ENCODE measurements at regions not wholly inside any gene's neighbourhood (a gene's known extent, or its start where the extent isn't known, plus 50 kb on each side); places are given as distances from the start of the nearest gene placed in this dataset.

DNA sequence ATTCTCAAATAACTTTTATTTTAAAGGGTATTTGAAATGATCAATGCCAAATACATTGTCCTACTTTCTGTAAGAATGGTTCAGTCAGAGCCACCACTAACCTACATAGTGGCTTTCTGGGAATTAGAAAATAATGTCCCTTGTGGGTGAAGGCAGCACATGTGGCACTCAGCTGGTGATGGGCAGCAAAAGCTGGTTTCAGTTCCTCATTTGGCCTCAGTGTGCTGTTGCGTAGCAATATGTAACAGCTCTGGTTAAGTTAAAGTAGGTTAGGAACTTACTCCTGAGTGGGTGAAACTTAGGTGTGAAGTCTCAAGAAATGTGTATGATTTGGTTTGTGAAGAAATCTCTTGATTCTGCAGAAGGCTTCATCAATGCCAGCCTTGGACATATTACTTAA, 99.6 kb upstream of the SPEF2 start:
- no peak overlapping the region for H3K4me3 ChIP-seq (ENCODE audit: insufficient read depth, low read depth, low read length, poor library complexity, severe bottlenecking)
- no peak overlapping the region for H3K27ac ChIP-seq (ENCODE audit: insufficient read depth, low read length, poor library complexity, severe bottlenecking)
- no peaks in the 10 kb centered on the region for H3K9me3 ChIP-seq (ENCODE audit: control insufficient read depth, low read length)
- no peaks in the 10 kb centered on the region for H3K4me1 ChIP-seq (ENCODE audit: control insufficient read depth, insufficient read depth, low read length, poor library complexity, severe bottlenecking)
- H3K36me3 ChIP-seq (ENCODE audit: control insufficient read depth, insufficient read depth, low read length): no peaks in the 10 kb centered on the region
- DNase-seq: no peak
- H3K27me3 ChIP-seq (replicated peaks; ENCODE audit: control insufficient read depth, insufficient read depth, low read length, poor library complexity, severe bottlenecking): no peaks in the 10 kb centered on the region

DNA sequence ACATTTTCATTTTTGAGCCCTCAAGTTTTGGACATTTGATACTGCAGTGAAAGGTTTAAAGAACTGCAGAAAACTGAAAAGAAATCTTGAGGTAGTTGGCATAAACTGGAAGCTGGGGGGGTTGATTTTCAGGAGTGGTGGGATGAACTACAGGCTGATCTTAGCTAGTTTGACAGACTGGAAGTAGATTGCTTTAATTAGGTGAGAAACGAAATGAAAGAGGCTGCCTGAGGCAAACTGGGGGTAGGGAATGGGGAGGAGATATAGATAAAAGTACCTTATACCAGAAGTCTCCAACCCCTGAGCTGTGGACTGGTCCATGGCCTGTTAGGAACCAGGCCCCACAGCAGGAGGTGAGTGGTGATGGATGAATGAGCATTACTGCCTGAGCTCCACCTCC, 101.4 kb upstream of the SPEF2 start:
- H3K27me3 ChIP-seq (replicated peaks; ENCODE audit: control insufficient read depth, insufficient read depth, low read length, poor library complexity, severe bottlenecking): no peaks in the 10 kb centered on the region
- H3K9me3 ChIP-seq (ENCODE audit: control insufficient read depth, low read length): no peaks in the 10 kb centered on the region
- no peaks in the 10 kb centered on the region for H3K4me1 ChIP-seq (ENCODE audit: control insufficient read depth, insufficient read depth, low read length, poor library complexity, severe bottlenecking)
- no peaks in the 10 kb centered on the region for H3K36me3 ChIP-seq (ENCODE audit: control insufficient read depth, insufficient read depth, low read length)
- H3K27ac ChIP-seq (ENCODE audit: insufficient read depth, low read length, poor library complexity, severe bottlenecking): no peak overlapping the region
- no peak for DNase-seq
- no peak overlapping the region for H3K4me3 ChIP-seq (ENCODE audit: insufficient read depth, low read depth, low read length, poor library complexity, severe bottlenecking)

- no peaks in the 10 kb centered on the region for H3K36me3 ChIP-seq (ENCODE audit: control insufficient read depth, insufficient read depth, low read length)
- no peaks in the 10 kb centered on the region for H3K9me3 ChIP-seq (ENCODE audit: control insufficient read depth, low read length)
- no peak overlapping the region for H3K27ac ChIP-seq (ENCODE audit: insufficient read depth, low read length, poor library complexity, severe bottlenecking)
- H3K27me3 ChIP-seq (replicated peaks; ENCODE audit: control insufficient read depth, insufficient read depth, low read length, poor library complexity, severe bottlenecking): no peaks in the 10 kb centered on the region
- DNase-seq: no peak
- H3K4me3 ChIP-seq (ENCODE audit: insufficient read depth, low read depth, low read length, poor library complexity, severe bottlenecking): no peak overlapping the region
- no peaks in the 10 kb centered on the region for H3K4me1 ChIP-seq (ENCODE audit: control insufficient read depth, insufficient read depth, low read length, poor library complexity, severe bottlenecking)
These were observed 104.1 kb upstream of the SPEF2 start for GRCh38 chr5:35513612-35514011.

- H3K4me3 ChIP-seq (ENCODE audit: insufficient read depth, low read depth, low read length, poor library complexity, severe bottlenecking): no peak overlapping the region
- no peaks in the 10 kb centered on the region for H3K4me1 ChIP-seq (ENCODE audit: control insufficient read depth, insufficient read depth, low read length, poor library complexity, severe bottlenecking)
- H3K27me3 ChIP-seq (replicated peaks; ENCODE audit: control insufficient read depth, insufficient read depth, low read length, poor library complexity, severe bottlenecking): no peaks in the 10 kb centered on the region
- no peaks in the 10 kb centered on the region for H3K9me3 ChIP-seq (ENCODE audit: control insufficient read depth, low read length)
- DNase-seq: no peak
- no peak overlapping the region for H3K27ac ChIP-seq (ENCODE audit: insufficient read depth, low read length, poor library complexity, severe bottlenecking)
- H3K36me3 ChIP-seq (ENCODE audit: control insufficient read depth, insufficient read depth, low read length): no peaks in the 10 kb centered on the region
These were observed 115.5 kb upstream of the SPEF2 start for GRCh38 chr5:35502206-35502605.

DNA sequence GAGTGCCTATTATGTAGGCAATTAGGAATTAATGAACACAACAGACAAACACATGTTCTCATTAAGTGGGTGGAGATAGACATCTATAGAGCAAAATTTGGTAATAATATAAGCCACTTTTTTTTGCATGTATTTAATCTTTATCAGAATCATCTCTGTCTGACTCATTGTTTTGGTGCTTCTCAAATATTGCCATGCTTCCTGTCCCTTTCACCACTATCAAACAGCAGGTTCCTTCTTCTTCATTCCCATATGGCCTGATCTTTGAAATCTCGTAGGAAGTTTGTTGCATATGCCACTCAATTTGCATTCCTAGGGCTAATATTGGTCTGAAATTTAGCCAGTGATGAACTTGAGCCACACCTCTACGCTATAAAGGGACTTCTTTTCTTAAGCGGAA, 128.9 kb upstream of the SPEF2 start:
- no peak overlapping the region for H3K27ac ChIP-seq (ENCODE audit: insufficient read depth, low read length, poor library complexity, severe bottlenecking)
- no peak overlapping the region for H3K4me3 ChIP-seq (ENCODE audit: insufficient read depth, low read depth, low read length, poor library complexity, severe bottlenecking)
- no peaks in the 10 kb centered on the region for H3K4me1 ChIP-seq (ENCODE audit: control insufficient read depth, insufficient read depth, low read length, poor library complexity, severe bottlenecking)
- peaks cover 3% of the 10 kb centered on the region for H3K27me3 ChIP-seq (replicated peaks; ENCODE audit: control insufficient read depth, insufficient read depth, low read length, poor library complexity, severe bottlenecking)
- no peak for DNase-seq
- H3K36me3 ChIP-seq (ENCODE audit: control insufficient read depth, insufficient read depth, low read length): no peaks in the 10 kb centered on the region
- no peaks in the 10 kb centered on the region for H3K9me3 ChIP-seq (ENCODE audit: control insufficient read depth, low read length)

- no peak overlapping the region for H3K27ac ChIP-seq (ENCODE audit: insufficient read depth, low read length, poor library complexity, severe bottlenecking)
- H3K4me3 ChIP-seq (ENCODE audit: insufficient read depth, low read depth, low read length, poor library complexity, severe bottlenecking): no peak overlapping the region
- DNase-seq: no peak
- no peaks in the 10 kb centered on the region for H3K4me1 ChIP-seq (ENCODE audit: control insufficient read depth, insufficient read depth, low read length, poor library complexity, severe bottlenecking)
- H3K9me3 ChIP-seq (ENCODE audit: control insufficient read depth, low read length): no peaks in the 10 kb centered on the region
- no peaks in the 10 kb centered on the region for H3K36me3 ChIP-seq (ENCODE audit: control insufficient read depth, insufficient read depth, low read length)
- H3K27me3 ChIP-seq (replicated peaks; ENCODE audit: control insufficient read depth, insufficient read depth, low read length, poor library complexity, severe bottlenecking): no peaks in the 10 kb centered on the region
These were observed 129.6 kb upstream of the SPEF2 start for GRCh38 chr5:35488055-35488454.

DNA sequence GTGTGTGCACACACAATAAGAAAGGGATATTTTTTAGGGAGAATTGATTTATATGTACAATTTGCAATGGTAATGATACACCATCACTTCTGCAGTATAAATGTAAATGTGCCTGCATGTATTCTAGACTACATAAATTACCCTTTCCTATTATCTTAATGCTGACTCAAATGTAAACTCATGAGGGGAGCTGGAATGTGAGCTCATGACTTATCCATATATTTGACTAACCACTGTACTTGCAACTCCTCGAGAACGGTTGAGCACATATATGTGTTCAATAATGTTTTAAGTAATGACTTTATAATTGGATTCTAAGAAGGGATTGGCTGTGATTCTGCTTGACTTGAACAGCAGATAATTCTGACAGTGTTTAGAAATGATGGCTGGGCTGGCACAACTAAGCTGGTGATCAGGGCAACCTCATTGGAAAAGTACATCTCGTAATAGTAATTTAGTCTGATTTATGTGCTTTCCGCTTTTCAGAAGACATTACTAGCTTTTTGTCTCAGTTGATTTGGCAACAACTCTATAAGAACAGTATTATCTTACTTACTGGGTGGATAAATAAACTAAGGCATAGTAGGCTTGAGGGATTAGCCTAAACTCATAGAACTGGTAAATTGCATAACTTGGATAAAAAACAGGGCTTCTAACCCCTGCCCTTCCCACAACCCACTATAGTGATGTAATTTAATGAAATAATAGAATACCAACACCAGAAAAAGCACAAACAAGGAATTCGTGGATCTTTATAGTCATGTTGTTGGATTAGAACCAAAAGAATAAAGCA, 130.2 kb upstream of the SPEF2 start:
- DNase-seq: no peak
- no peak overlapping the region for H3K4me3 ChIP-seq (ENCODE audit: insufficient read depth, low read depth, low read length, poor library complexity, severe bottlenecking)
- no peaks in the 10 kb centered on the region for H3K4me1 ChIP-seq (ENCODE audit: control insufficient read depth, insufficient read depth, low read length, poor library complexity, severe bottlenecking)
- no peak overlapping the region for H3K27ac ChIP-seq (ENCODE audit: insufficient read depth, low read length, poor library complexity, severe bottlenecking)
- H3K36me3 ChIP-seq (ENCODE audit: control insufficient read depth, insufficient read depth, low read length): no peaks in the 10 kb centered on the region
- no peaks in the 10 kb centered on the region for H3K9me3 ChIP-seq (ENCODE audit: control insufficient read depth, low read length)
- H3K27me3 ChIP-seq (replicated peaks; ENCODE audit: control insufficient read depth, insufficient read depth, low read length, poor library complexity, severe bottlenecking): no peaks in the 10 kb centered on the region

- H3K4me1 ChIP-seq (ENCODE audit: control insufficient read depth, insufficient read depth, low read length, poor library complexity, severe bottlenecking): no peaks in the 10 kb centered on the region
- no peak overlapping the region for H3K4me3 ChIP-seq (ENCODE audit: insufficient read depth, low read depth, low read length, poor library complexity, severe bottlenecking)
- H3K9me3 ChIP-seq (ENCODE audit: control insufficient read depth, low read length): no peaks in the 10 kb centered on the region
- no peak for DNase-seq
- no peaks in the 10 kb centered on the region for H3K27me3 ChIP-seq (replicated peaks; ENCODE audit: control insufficient read depth, insufficient read depth, low read length, poor library complexity, severe bottlenecking)
- no peaks in the 10 kb centered on the region for H3K36me3 ChIP-seq (ENCODE audit: control insufficient read depth, insufficient read depth, low read length)
- no peak overlapping the region for H3K27ac ChIP-seq (ENCODE audit: insufficient read depth, low read length, poor library complexity, severe bottlenecking)
These were observed 132.2 kb upstream of the SPEF2 start for GRCh38 chr5:35485487-35485886.

- Histone ChIP-seq H3K4me3 (ENCODE audit: insufficient read depth, low read depth, low read length, poor library complexity, severe bottlenecking) (no peak overlapping the region), H3K36me3 (ENCODE audit: control insufficient read depth, insufficient read depth, low read length) (no peaks in the 10 kb centered on the region), H3K4me1 (ENCODE audit: control insufficient read depth, insufficient read depth, low read length, poor library complexity, severe bottlenecking) (no peaks in the 10 kb centered on the region), H3K27ac (ENCODE audit: insufficient read depth, low read length, poor library complexity, severe bottlenecking) (no peak overlapping the region), H3K27me3 (replicated peaks; ENCODE audit: control insufficient read depth, insufficient read depth, low read length, poor library complexity, severe bottlenecking) (no peaks in the 10 kb centered on the region), H3K9me3 (ENCODE audit: control insufficient read depth, low read length) (no peaks in the 10 kb centered on the region)
- no peak for DNase-seq
These were observed 133.4 kb upstream of the SPEF2 start for GRCh38 chr5:35484241-35484640.

DNA sequence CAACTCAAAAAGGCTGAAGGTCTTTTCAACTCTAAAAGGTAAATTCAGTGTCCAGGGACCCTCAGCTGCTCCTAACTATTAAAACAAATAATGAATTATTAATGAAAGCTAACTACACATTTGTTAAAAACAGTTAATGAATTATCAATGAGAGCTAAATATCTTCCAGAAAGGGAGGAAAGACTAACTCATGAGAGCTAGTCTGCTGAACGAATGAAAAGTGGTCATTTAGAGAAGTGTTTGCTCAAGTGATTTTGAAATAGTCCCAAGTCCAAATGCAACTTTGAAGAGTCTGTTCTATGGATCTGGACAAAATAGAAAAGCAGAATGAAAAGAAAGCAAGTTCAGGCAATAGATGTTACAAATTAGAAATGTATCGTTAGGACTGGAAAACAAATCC, 133.9 kb upstream of the SPEF2 start:
- Histone ChIP-seq H3K4me1 (ENCODE audit: control insufficient read depth, insufficient read depth, low read length, poor library complexity, severe bottlenecking) (no peaks in the 10 kb centered on the region), H3K36me3 (ENCODE audit: control insufficient read depth, insufficient read depth, low read length) (no peaks in the 10 kb centered on the region), H3K27ac (ENCODE audit: insufficient read depth, low read length, poor library complexity, severe bottlenecking) (no peak overlapping the region), H3K9me3 (ENCODE audit: control insufficient read depth, low read length) (no peaks in the 10 kb centered on the region), H3K27me3 (replicated peaks; ENCODE audit: control insufficient read depth, insufficient read depth, low read length, poor library complexity, severe bottlenecking) (no peaks in the 10 kb centered on the region), H3K4me3 (ENCODE audit: insufficient read depth, low read depth, low read length, poor library complexity, severe bottlenecking) (no peak overlapping the region)
- DNase-seq: no peak
